ENCODE measurements at regions not wholly inside any gene's neighbourhood (a gene's known extent, or its start where the extent isn't known, plus 50 kb on each side); places are given as distances from the start of the nearest gene placed in this dataset.

- no peak for DNase-seq
- Mint-ChIP-seq H3K4me1 (ENCODE audit: low read depth) (no peaks in the 10 kb centered on the region), H3K27me3 (ENCODE audit: insufficient read depth) (peaks cover 2% of the 10 kb centered on the region; the same call in 1 of the 2 replicates), H3K27ac (no peak overlapping the region), H3K36me3 (ENCODE audit: low read depth) (no peaks in the 10 kb centered on the region), H3K4me3 (no peak overlapping the region), H3K9me3 (peaks cover 50% of the 10 kb centered on the region)
- TF ChIP-seq CTCF (IDR thresholded peaks at IDR 0.05): no peak
These were observed 372.1 kb upstream of the MYT1L start for GRCh38 chr2:2703172-2703571.

GRCh38 chr2:2702385-2702784 is 371.3 kb upstream of the MYT1L start:
- Mint-ChIP-seq H3K27ac (no peak overlapping the region), H3K27me3 (ENCODE audit: insufficient read depth) (peaks cover 2% of the 10 kb centered on the region; the same call in 1 of the 2 replicates), H3K4me1 (ENCODE audit: low read depth) (no peaks in the 10 kb centered on the region), H3K4me3 (no peak overlapping the region), H3K9me3 (peaks cover 51% of the 10 kb centered on the region), H3K36me3 (ENCODE audit: low read depth) (no peaks in the 10 kb centered on the region)
- no peak for TF ChIP-seq CTCF (IDR thresholded peaks at IDR 0.05)
- no peak for DNase-seq

- no peak overlapping the region for H3K27ac Mint-ChIP-seq
- H3K4me3 Mint-ChIP-seq: no peak overlapping the region
- TF ChIP-seq CTCF (IDR thresholded peaks at IDR 0.05): no peak
- no peaks in the 10 kb centered on the region for H3K36me3 Mint-ChIP-seq (ENCODE audit: low read depth)
- DNase-seq: no peak
- H3K27me3 Mint-ChIP-seq (ENCODE audit: insufficient read depth): peaks cover 2% of the 10 kb centered on the region; the same call in 1 of the 2 replicates
- H3K4me1 Mint-ChIP-seq (ENCODE audit: low read depth): no peaks in the 10 kb centered on the region
- H3K9me3 Mint-ChIP-seq: peaks cover 48% of the 10 kb centered on the region
These were observed 370.7 kb upstream of the MYT1L start for GRCh38 chr2:2701813-2702212.

- no peaks in the 10 kb centered on the region for H3K4me1 Mint-ChIP-seq (ENCODE audit: low read depth)
- H3K4me3 Mint-ChIP-seq: no peak overlapping the region
- no peaks in the 10 kb centered on the region for H3K36me3 Mint-ChIP-seq (ENCODE audit: low read depth)
- no peak overlapping the region for H3K27ac Mint-ChIP-seq
- H3K9me3 Mint-ChIP-seq: peaks cover 46% of the 10 kb centered on the region
- H3K27me3 Mint-ChIP-seq (ENCODE audit: insufficient read depth): peaks cover 3% of the 10 kb centered on the region; the same call in 1 of the 2 replicates
- DNase-seq: no peak
- no peak for TF ChIP-seq CTCF (IDR thresholded peaks at IDR 0.05)
These were observed 370.2 kb upstream of the MYT1L start for GRCh38 chr2:2701176-2701781.

GRCh38 chr2:2699121-2699505 is 368.0 kb upstream of the MYT1L start:
- Mint-ChIP-seq H3K4me1 (ENCODE audit: low read depth) (no peaks in the 10 kb centered on the region), H3K4me3 (no peak overlapping the region), H3K27me3 (ENCODE audit: insufficient read depth) (peaks cover 1% of the 10 kb centered on the region; the same call in 1 of the 2 replicates), H3K9me3 (peaks cover 37% of the 10 kb centered on the region), H3K36me3 (ENCODE audit: low read depth) (no peaks in the 10 kb centered on the region), H3K27ac (no peak overlapping the region; the same call in 1 of the 2 replicates)
- DNase-seq: no peak
- TF ChIP-seq CTCF (IDR thresholded peaks at IDR 0.05): no peak

All from HFFc6 (cell line).